ENCODE measurements at regions not wholly inside any gene's neighbourhood (a gene's known extent, or its start where the extent isn't known, plus 50 kb on each side); places are given as distances from the start of the nearest gene placed in this dataset.

- TF ChIP-seq EZH2phosphoT487 (IDR thresholded peaks at IDR 0.05; ENCODE audit: insufficient read depth, low read depth) (no peak), EZH2 (IDR thresholded peaks at IDR 0.05; ENCODE audit: insufficient read depth, poor library complexity, severe bottlenecking) (no peak)
Measured at GRCh38 chr2:150876251-150876950, 385.3 kb downstream of the RBM43 start.
